ENCODE measurements at regions not wholly inside any gene's neighbourhood (a gene's known extent, or its start where the extent isn't known, plus 50 kb on each side); places are given as distances from the start of the nearest gene placed in this dataset.

GRCh38 chr7:142447762-142448161, 189.9 kb upstream of the PRSS58 start:
- WGBS, 2 donors = 65% methylated on average over 2 of the region's 2 CpGs
- Histone ChIP-seq H3K4me3 (no peak overlapping the region), H3K4me1 (no peaks in the 10 kb centered on the region), H3K9me3 (no peaks in the 10 kb centered on the region), H3K36me3 (ENCODE audit: low read depth, missing control alignments) (no peaks in the 10 kb centered on the region), H3K27me3 (no peaks in the 10 kb centered on the region), H3K27ac (no peak overlapping the region)
- no peak for TF ChIP-seq POLR2A (IDR thresholded peaks at IDR 0.05)
- TF ChIP-seq CTCF (IDR thresholded peaks at IDR 0.05) = no peak
- intact Hi-C loops (cut with DNase I; ENCODE audit: low total_unique reads) = no loop called here
- no peak for DNase-seq

- Histone ChIP-seq H3K27ac (no peak overlapping the region), H3K27me3 (no peaks in the 10 kb centered on the region), H3K4me1 (no peaks in the 10 kb centered on the region), H3K9me3 (no peaks in the 10 kb centered on the region), H3K4me3 (no peak overlapping the region), H3K36me3 (ENCODE audit: low read depth, missing control alignments) (no peaks in the 10 kb centered on the region)
- WGBS, 2 donors = 66 to 75% methylated on average over 7 of the region's 7 CpGs
- intact Hi-C loops (cut with DNase I; ENCODE audit: low total_unique reads) = no loop called here
- TF ChIP-seq POLR2A (IDR thresholded peaks at IDR 0.05) (no peak), CTCF (IDR thresholded peaks at IDR 0.05) (no peak)
- DNase-seq = no peak
Measured at GRCh38 chr7:142445019-142445686, 187.3 kb upstream of the PRSS58 start.

GRCh38 chr7:142443216-142444010, 185.6 kb upstream of the PRSS58 start:
- Histone ChIP-seq H3K4me1 (no peaks in the 10 kb centered on the region), H3K27ac (no peak overlapping the region), H3K9me3 (no peaks in the 10 kb centered on the region), H3K27me3 (no peaks in the 10 kb centered on the region), H3K36me3 (ENCODE audit: low read depth, missing control alignments) (no peaks in the 10 kb centered on the region), H3K4me3 (no peak overlapping the region)
- TF ChIP-seq POLR2A (IDR thresholded peaks at IDR 0.05) = no peak
- TF ChIP-seq CTCF (IDR thresholded peaks at IDR 0.05) = no peak
- no peak for DNase-seq
- WGBS, 2 donors = 65 to 67% methylated on average over 5 of the region's 5 CpGs
- intact Hi-C loops (cut with DNase I; ENCODE audit: low total_unique reads) = no loop called here

GRCh38 chr7:142442396-142442795, 184.5 kb upstream of the PRSS58 start:
- 92 to 94% methylated on average over 6 of the region's 6 CpGs for WGBS, 2 donors
- intact Hi-C loops (cut with DNase I; ENCODE audit: low total_unique reads) = no loop called here
- no peaks in the 10 kb centered on the region for H3K4me1 ChIP-seq
- no peaks in the 10 kb centered on the region for H3K36me3 ChIP-seq (ENCODE audit: low read depth, missing control alignments)
- H3K27ac ChIP-seq = no peak overlapping the region
- H3K27me3 ChIP-seq = no peaks in the 10 kb centered on the region
- TF ChIP-seq CTCF (IDR thresholded peaks at IDR 0.05) (no peak), POLR2A (IDR thresholded peaks at IDR 0.05) (no peak)
- no peak overlapping the region for H3K4me3 ChIP-seq
- no peaks in the 10 kb centered on the region for H3K9me3 ChIP-seq
- DNase-seq = no peak

All from testis (tissue), 2 donors.